ENCODE measurements at regions not wholly inside any gene's neighbourhood (a gene's known extent, or its start where the extent isn't known, plus 50 kb on each side); places are given as distances from the start of the nearest gene placed in this dataset.

DNA sequence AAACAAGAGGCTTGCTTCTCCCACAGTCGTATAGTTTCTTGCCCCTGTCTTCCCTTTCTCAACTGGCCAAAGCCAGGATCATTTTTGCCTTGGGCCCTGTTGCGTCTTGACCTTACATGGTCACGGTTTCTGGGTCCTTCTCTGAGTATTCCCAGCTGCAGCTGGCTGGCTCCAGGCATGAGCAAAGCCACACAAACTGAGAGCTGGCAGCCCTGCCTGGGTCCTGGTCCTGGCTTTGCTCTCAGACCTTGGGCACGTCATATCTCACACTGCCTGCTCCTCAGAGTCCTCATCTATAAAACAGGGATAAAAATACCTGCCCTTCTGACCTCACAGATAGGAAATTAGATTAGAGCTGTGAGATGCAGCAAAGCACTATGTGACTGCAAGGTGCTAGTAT lies 277.6 kb downstream of the CBLN1 start:
- TF ChIP-seq, protein P1, sequence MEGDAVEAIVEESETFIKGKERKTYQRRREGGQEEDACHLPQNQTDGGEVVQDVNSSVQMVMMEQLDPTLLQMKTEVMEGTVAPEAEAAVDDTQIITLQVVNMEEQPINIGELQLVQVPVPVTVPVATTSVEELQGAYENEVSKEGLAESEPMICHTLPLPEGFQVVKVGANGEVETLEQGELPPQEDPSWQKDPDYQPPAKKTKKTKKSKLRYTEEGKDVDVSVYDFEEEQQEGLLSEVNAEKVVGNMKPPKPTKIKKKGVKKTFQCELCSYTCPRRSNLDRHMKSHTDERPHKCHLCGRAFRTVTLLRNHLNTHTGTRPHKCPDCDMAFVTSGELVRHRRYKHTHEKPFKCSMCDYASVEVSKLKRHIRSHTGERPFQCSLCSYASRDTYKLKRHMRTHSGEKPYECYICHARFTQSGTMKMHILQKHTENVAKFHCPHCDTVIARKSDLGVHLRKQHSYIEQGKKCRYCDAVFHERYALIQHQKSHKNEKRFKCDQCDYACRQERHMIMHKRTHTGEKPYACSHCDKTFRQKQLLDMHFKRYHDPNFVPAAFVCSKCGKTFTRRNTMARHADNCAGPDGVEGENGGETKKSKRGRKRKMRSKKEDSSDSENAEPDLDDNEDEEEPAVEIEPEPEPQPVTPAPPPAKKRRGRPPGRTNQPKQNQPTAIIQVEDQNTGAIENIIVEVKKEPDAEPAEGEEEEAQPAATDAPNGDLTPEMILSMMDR (IDR thresholded peaks at IDR 0.05) = no peak
- TF ChIP-seq EP300 (IDR thresholded peaks at IDR 0.05) (no peak), POLR2AphosphoS5 (IDR thresholded peaks at IDR 0.05) (no peak), POLR2A (IDR thresholded peaks at IDR 0.05; ENCODE audit: low read depth) (no peak)
